ENCODE measurements at regions not wholly inside any gene's neighbourhood (a gene's known extent, or its start where the extent isn't known, plus 50 kb on each side); places are given as distances from the start of the nearest gene placed in this dataset.

DNA sequence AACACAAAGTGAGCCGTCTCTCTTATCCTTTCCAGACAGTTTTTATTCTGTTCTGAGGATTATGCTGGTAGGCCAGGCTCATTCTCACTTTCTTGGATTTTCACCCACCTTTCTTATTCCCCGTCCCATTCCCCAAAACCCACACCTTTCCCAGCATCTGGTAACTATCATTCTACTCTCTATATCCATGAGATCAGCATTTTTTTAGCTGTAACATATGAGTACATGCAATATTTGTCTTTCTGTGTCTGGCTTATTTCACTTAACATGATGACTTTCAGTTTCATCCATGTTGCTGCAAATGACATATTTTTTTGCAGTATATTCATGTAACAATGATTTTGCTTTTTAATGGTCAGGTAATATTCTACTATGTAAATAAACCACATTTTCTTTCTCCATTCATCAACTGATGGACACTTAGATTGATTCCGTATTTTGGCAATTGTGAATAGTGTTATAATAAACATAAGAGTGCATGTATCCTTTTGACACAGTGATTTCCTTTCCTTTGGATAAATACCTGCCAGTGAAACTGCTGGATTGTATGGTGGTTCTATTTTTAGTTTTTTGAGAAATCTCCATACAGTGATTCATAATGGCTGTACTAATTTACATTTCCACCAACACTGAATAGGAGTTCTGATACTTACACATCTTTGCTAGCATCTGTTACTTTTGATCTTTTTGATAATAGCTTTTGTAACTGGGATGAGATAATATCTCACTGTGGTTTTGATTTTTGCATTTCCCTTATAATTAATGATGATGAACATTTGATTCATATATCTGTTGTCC, 289.3 kb downstream of the RPRM start:
- DNase-seq, result no peak

DNA sequence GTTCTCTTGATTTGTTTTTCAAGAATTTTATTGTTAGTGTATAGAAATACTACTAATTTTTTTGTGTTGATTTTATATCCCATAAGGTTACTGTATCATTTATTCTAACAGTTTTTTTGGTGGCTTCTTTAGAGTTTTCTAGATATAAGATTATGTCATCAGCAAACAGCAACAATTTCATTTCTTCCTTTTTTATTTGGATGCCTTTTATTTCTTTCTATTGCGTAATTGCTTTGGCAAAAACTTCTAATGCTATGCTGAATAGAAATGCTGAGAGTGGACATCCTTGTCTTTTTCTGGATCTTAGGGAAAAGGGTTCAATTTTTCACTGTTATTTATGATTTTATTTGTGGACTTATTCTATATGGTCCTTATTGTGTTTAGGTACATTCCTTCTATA, 298.8 kb downstream of the RPRM start:
- no peak for DNase-seq

DNA sequence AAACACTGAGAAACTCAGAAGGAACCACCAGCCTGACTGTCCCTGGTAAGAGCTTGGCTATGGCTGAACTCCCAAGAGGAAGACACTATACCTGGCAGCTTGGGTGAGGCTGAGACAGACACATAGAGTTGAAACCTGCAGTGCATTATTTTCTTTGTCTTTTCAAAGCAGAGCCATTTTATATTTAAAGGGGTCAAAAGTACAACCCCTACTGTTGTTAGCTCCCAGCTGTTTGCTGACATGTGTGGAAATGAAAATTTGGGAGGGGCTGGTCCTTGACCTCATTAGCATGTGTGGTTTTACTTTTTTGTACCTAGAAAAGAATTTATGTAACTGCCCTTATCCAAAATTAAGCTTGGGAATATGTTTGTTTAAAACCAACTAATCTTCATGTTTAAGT, 309.0 kb downstream of the RPRM start:
- DNase-seq, result no peak

DNA sequence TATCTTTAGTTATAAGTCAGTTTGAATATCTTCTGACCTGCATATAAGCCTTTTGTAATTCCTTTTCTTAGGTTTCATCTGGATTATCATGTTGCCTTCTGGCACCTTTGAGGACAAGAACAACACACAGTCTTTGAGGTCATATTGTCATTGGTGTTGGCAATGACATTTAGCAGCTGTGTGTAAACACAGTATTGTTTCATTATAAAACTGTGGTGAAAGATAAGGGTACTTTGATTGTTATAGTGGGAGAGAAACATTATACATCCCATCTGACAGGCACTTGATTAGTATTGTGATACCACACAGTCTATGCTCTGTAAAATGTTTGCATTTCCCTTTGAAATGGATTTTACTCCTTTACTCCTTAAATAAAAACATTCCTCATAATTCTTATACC, 313.5 kb downstream of the RPRM start:
- no peak for DNase-seq

DNA sequence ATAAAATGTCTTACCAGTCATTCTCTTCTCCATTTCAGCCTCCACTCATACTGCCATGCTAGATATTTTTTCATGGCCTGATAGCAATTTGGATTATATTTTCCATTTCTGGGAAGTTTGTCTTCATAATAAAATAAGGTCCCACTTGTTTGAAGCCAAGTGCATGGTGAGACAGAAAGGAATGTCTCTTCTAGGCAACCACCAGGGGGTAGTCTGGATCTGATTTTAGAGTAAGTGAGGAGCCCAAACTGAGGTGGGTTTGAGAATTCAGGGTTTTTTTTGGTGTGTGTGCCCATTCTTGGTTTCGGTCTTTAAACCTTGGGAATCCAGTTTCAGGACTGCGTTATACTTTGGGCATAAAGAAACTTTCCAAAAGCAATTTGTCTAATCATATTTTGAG, 315.5 kb downstream of the RPRM start:
- no peak for DNase-seq

DNA sequence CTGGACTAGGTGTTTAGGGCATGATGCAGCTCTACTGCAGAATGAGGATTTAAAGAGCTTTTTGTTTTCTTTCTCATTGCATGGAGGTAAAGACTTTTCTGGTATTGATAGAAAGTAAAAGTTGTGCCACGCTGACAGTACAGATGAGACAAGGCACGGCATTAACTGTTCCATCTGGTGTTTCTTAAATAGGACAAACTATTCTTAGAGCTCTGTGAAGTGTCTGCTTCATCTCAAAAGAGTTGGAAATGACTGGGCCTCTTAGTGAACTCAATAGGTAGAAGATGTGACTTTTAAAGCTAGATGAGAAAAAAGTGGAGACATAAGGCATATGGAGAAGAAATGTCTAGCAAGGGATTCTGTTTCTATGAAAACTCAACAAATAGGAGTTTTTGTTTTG, 321.8 kb downstream of the RPRM start:
- DNase-seq, result no peak

DNA sequence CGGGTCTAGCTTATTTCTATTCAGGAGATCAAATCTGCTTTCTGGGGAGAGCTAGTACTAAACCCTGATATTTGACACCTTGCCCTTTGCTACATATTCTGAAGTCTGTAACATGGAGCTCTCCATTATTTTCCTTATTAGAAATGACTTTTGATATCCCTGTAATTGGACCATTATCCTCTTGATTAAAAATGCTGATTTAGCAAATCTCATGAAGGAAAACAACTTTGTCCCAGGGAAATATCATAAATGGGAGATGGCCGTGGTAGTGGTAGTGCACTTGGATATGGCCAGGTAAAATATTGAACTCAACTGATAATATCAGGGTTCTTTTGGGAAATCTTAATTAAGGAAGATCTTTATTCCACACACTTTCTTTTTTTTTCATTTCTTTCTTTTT, 326.5 kb downstream of the RPRM start:
- no peak for DNase-seq

DNA sequence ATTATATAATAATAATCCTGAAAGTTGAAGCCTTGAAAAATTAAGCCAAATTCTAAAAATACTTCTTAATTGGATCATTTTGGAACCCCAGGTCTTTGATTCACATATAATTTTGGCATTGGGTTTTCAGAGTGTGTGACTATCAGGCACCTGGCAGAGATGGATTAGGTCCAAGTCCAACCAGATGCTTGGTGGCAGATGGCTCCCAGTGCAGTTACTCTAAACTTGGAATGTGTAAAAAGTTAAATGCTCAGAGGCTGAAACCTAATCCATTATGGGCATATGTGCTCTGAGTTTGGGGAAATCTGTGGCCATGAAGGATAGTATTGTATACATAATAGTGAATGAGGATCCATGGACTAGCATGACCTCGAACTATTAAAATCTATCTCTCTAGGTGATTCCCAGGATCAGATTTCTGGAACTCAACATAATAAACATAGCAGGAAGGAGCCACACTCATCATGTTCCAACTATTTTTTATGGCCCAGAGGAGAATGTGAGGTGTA, 333.0 kb downstream of the RPRM start:
- DNase-seq, result no peak

DNA sequence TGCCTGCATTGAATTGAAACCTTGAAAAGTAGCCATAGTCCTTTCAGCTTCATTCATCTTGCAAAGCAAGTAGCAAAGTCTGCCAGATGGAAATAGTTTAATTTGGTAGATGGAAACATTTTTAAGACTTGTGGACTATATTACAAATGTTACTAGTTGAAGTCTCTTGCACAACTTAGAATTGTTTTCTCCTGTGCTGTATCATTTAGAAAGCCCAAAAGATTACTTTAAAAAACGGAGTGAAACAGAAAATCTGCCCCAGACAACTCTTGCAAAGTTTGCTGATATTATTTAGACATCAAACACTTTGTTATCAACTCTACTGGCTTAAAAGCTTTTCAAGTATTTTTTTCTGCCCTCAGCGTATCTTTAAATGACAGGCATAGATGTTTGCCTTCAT, 335.0 kb downstream of the RPRM start:
- DNase-seq, result no peak

DNA sequence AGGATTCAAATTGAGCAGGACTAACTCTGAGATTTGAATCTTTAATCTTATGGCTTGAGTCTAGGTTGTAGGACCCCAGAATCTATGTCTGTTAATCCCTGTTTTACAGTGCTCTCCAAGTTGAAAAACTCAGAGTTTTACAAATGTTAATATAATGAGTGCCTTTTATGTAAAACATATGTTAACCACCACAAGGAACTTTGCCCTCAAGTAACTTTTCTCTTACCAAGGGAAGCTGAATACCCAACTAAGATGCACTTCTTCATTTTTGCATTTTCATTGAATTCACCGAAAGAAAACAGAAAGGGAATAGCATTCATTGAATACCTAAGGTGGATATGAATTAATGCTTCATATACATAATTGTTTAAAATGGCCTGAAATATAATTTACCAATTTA, 338.1 kb downstream of the RPRM start:
- no peak for DNase-seq

DNA sequence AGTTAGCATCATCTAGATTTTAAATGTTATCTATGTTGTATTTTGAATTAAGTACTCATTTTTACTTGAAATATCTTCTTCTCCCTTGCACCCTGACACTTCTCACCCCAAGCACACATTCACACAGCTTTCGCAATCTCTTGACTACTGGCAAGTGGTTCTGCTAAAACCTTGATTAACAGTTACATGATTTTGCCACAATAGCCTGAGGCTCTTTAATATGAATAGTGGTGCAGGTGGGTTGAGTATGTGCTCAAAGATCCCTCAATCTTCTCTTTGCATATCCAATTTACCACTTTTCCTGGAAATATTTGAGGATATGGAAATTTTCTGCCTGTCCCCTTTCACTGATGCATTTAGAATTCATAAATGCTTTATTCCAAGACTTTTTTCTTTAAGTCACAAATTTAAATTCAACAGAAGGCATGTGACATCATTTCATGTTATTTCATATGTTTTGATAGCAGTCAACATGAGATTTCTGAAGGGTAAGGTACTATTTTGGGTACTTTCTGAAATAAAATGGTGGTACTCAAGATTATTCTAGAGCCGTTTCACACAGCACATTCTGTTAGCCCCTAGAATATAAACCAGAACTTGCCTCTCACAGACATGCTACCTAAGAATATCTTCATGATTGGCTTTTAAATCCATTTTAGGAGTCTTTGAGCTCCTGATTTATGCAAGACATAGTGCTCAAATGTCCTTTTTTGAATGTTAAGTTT, 339.7 kb downstream of the RPRM start:
- DNase-seq, result no peak

DNA sequence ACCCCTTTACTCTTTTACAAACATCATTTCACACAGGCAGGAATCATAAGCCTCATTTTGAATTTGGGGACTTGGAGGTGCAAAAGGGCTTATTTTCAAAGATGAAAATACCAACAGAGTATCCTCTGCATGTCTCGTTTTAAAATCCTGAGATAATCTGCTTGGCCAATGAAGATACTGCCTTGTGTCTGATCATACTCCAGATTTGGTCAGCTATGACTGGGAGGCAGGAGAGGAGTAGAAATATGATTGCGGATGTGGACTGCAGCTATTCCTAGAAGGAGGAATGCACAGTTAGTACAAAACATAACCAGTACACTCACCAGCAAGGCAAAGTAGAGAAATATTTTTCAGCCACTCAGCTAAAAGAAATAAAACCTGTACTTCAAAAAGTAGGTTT, 342.3 kb downstream of the RPRM start:
- no peak for DNase-seq

DNA sequence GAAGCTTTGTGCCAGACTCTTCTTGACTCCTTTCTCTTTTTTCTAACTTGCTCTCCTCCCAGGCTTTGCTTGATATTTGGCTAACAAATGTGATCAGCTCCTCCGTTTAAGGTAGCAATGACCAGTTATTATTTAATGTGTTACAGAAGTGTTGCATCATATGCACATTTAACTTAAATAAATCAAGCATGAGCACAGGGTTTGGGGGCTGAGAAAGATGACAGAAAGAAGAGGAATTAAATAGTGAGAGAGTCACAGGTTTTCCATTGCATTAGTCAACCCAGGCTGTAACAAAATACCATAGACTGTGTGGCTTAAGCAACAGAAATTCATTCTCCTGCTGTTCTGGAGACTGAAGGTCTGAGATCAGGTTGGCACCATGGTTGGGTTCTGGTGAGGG, 343.8 kb downstream of the RPRM start:
- no peak for DNase-seq

DNA sequence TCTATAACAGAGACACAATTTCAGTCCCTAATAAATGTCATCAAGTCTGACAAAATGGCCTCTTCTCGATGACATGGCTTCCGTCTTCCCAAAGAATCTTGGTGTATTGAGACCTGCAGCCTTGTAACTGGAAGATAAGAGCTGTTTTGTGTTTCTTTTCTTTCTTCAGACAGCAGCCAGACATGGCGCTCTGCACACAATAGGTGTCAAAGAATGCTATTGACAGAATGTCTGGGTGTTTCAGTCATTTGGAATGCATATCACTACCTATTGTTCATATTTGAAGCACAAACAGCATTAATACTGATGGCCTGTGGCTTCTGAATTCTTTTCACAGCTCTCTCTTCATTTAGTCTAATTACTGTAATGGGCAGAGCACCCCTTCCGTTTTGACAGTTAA, 344.8 kb downstream of the RPRM start:
- DNase-seq, result no peak

DNA sequence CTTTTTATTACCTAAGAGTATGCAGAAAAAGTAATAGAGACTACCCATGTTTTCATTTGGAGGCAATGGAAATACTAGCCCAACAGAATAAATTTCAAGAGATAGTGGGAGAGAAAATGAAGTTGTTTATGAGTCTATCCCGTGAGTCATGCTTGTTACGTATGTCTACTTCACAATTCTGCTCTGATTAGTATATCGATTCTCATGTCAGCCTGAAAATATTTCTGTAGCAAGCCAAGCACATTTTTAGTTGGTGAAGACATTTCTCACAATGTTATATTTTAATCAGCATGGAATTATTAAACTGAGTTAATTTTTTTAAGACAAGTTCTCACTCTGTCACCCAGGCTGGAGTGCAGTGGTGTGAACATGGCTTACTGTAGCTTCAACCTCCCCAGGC, 346.1 kb downstream of the RPRM start:
- no peak for DNase-seq

DNA sequence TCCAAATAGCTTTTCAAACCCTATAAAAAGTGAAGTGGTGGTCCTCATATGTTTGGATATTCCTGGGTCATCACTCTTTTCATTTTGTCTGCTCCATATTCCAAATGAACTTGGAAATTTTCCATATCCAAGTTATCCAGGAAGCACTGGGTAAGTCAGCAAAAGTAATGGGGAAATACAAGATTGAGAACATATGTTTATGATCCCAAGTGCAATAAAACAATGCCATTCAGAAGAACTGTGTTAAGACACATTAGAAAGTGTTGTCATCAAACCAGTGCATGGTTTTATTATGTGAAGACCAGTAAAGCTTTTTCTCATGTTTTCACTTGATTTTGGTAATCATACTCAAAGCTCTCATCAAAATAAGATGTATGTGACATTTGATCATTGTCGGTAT, 363.4 kb downstream of the RPRM start:
- no peak for DNase-seq

DNA sequence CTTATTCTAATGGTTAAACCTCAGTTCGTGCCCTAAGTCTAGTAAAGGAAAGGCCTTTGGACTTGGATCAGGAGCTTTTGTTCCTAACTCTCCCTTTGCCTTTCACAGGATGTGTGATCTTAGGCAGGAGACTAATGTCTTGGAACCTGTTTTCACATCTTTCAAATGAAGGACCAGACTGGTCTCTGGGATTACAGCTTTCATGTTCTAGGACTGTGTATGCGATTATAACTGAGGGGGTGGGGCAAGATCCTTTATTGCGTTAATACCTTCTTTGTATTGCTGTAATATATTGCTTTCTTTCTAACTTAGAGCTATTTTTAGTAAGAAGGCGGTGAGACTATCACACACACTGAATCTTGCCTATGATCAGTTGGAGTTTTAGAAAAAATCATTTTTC, 368.1 kb downstream of the RPRM start:
- DNase-seq, result no peak

DNA sequence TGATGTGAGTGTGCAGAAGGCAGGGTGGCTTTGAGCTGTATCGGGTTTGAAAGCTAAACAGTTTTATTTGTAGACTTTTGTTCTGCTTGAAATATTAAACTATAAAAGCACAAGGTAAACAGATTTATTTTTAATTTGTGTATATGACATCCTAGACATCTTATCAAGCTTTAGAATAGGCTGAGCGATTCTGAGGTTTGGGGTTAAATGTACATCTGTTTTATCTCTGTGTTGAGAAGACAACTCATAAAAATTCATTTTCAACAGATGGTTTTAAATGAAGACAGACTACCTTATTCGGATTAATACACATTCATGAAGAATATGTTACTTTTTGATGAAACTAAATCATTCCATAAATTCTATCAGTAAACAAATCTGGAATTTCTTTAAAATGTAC, 368.8 kb downstream of the RPRM start:
- DNase-seq, result no peak

DNA sequence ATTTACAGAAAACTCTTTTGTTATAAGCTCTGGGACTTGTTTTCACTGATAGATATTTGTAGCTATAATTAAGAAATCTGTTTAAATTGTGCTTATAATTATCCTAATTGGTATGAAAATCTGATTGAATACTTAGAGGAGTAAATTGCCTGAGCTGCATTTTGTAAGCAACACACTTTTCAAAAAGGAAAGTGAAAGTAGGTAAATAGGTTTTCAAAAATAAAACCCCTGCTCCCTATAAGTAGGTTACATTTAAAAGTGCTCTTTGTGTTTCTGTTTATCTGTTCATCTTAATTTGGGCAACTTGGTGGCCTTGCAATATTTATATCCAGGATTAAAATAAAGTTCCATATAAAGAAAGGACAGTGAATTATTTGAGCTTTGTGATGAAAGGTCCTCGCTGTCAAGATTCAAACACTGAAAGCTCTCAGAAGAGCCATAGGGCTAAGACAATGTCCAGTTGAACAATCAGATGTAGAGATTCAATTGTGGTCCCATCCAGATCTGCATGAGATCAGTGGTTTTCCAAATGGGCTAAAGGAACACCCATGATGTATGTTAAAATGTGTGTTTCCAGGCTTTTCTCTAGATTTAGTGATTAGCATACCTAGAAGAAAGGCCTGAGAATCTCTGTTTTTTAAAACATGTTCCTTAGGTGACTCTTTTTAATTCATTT, 371.6 kb downstream of the RPRM start:
- DNase-seq, result no peak

DNA sequence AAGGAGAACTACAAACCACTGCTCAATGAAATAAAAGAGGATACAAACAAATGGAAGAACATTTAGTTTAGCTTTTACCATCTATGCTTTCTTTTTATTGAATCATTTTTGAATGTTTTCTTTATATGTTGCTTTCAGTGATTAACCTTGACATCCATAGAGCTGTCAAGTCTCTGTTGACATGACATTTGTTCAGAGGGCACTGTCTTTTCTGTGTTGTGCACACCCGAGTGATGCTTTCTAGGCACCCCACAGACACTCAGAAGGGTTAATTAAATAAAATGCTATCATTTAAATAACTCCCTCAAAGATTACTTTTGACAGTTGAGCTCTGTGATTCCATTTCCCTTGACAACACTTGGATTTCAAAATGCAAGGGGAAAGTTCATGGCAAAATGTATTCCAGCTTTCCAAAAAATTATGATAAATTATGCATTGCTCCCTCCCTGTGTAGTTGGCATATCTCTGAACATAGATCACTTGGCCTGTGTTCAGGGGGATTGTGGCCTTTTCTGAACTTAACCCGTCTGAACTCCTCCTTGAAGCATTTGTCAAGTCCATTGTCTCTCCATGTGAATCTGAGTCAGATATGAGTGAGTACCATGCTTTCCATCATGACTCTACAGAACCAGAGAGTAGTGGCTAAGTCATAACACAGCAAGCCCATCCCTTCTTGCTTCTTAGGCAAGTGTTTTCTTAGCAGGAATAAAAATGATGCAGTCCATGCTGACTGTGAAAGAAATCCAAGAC, 372.6 kb downstream of the RPRM start:
- DNase-seq, result no peak

DNA sequence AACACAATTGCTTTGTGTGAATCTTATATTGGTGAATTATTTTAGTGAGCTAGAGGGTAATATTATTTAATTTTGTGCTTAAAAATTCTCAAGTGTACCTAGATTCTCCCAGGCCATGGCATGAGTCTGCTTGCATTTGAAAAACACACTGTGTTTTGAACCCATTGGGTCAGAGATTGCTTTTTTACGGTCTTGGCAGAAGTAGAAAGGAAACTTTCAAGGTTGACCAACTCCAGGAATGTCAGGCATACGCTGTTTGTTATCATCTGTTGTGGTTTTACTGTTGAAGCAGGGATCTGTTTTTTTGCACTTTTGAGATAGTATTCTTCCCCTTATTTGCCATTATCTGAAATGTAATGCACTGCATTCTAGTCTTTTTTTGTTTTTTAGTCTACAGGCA, 377.4 kb downstream of the RPRM start:
- no peak for DNase-seq

DNA sequence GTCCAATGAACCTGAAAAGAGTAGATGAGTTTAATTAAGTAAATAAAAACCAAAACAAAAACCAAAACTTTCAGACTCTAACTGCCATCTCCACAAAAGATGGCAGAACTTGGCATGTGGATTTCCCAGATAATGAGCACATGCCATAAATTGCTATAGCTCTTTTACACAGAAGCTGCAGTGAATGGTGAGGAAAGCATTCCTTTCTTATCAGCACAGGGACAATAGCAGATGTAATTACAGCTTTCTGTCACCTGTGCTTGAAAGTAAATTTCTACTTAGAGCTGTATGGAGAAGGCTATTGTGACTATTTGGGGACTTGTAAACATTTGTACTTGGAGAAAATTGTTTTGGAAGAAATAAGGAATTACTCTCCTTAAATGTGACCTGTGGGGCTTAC, 378.4 kb downstream of the RPRM start:
- no peak for DNase-seq

DNA sequence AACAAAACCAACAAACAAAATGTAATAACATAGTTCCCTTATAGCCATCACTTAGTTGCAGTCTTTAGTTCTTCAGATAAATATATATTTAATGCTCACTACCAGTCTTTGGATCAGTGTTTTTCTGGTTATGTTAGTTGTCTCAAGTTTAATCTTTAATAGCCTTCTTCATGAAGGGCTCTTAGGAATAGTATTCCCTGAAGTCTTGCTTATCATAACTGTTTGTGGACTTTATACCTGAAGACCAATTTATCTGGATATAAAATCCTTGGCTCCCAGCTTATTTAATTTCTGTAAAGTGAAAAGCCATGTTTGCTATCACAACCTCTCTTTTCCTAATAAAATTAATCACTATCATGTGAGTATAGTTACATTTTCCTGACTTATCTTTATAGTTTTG, 379.7 kb downstream of the ARL6IP6 start:
- DNase-seq, result no peak
